ENCODE measurements at regions not wholly inside any gene's neighbourhood (a gene's known extent, or its start where the extent isn't known, plus 50 kb on each side); places are given as distances from the start of the nearest gene placed in this dataset.

DNA sequence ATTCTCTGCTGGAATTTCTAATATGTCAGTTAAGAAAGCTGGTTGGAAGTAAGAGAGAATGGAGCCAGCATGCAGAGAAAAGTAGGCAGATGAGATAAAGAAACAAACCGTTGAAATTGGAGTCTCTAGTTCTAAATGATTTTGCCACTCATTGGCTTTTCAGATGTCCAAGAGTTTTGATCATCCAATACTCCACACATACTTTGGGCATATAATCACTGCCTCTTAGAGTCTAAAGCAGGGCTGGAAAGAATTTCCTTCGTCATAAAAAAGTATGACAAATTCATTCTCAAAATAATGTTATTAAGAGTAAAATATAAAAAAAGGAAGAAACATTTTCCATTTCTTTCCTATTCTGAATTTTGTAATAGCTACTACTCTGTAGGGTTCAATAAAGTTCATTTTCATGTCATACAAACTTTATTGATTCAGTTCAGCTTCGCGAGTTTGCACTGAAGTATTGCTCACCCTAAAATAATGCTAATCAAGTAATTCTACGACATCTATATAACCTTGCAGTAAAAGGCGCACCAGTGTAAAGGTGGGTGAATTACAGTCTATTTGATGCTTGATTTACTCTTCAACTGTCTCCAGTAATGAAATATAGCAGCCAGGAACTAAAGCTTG is 1556.6 kb downstream of the NCAM2 start:
- no peak for DNase-seq (ENCODE audit: low spot score in 2 of 2)
- H3K4me3 ChIP-seq: no peak overlapping the region
- no peaks in the 10 kb centered on the region for H3K27me3 ChIP-seq
- H3K27ac ChIP-seq: no peak overlapping the region
- 63% methylated on average over 6 of the region's 6 CpGs for WGBS
- no peaks in the 10 kb centered on the region for H3K9me3 ChIP-seq
- TF ChIP-seq POLR2A (IDR thresholded peaks at IDR 0.05): no peak
- H3K4me1 ChIP-seq: no peaks in the 10 kb centered on the region
- no peaks in the 10 kb centered on the region for H3K36me3 ChIP-seq

DNA sequence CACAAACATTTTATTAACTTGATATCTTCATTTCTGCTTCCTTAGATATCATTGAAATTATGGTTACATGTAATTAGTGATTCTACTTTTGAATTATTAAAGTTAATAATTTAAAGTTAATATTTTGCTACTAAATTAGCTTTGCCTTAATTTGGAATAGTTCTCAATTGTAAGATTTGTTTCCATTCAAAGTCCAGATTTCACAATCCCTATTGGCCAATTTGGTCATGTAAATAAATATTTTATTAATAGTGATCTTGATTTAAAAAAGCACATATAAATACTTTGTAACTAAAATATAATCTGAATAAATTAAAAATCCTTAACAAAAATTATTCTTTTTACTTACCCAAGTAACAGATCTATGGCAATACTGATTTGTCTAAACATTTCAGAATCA is 1558.6 kb downstream of the NCAM2 start:
- DNase-seq (ENCODE audit: low spot score in 2 of 2): no peak
- TF ChIP-seq POLR2AphosphoS5 (IDR thresholded peaks at IDR 0.05): no peak
- no peaks in the 10 kb centered on the region for H3K4me1 ChIP-seq
- H3K27me3 ChIP-seq: no peaks in the 10 kb centered on the region
- no peak overlapping the region for H3K4me3 ChIP-seq
- no peak overlapping the region for H3K27ac ChIP-seq
- no peaks in the 10 kb centered on the region for H3K9me3 ChIP-seq
- no peaks in the 10 kb centered on the region for H3K36me3 ChIP-seq

GRCh38 chr21:22561946-22562345 is 1563.7 kb downstream of the NCAM2 start:
- TF ChIP-seq POLR2A (IDR thresholded peaks at IDR 0.05) (no peak), CTCF (IDR thresholded peaks at IDR 0.05) (no peak), POLR2AphosphoS5 (IDR thresholded peaks at IDR 0.05) (no peak), EP300 (IDR thresholded peaks at IDR 0.05) (no peak)
- WGBS: 98% methylated on average over 15 of the region's 16 CpGs

GRCh38 chr21:22573834-22574233 is 1575.6 kb downstream of the NCAM2 start:
- Histone ChIP-seq H3K9me3 (no peaks in the 10 kb centered on the region), H3K27me3 (no peaks in the 10 kb centered on the region), H3K4me3 (no peak overlapping the region), H3K27ac (no peak overlapping the region), H3K36me3 (no peaks in the 10 kb centered on the region), H3K4me1 (no peaks in the 10 kb centered on the region)
- DNase-seq (ENCODE audit: low spot score in 2 of 2): no peak
- WGBS: 69% methylated on average over 1 of the region's 1 CpG
- no peak for TF ChIP-seq POLR2A (IDR thresholded peaks at IDR 0.05)
- TF ChIP-seq POLR2AphosphoS5 (IDR thresholded peaks at IDR 0.05): no peak
- TF ChIP-seq CTCF (IDR thresholded peaks at IDR 0.05): no peak
- no peak for TF ChIP-seq EP300 (IDR thresholded peaks at IDR 0.05)

More at GRCh38 chr21:22561946-22562345, 1563.7 kb downstream of the NCAM2 start:
- no peak overlapping the region for H3K27ac ChIP-seq
- DNase-seq (ENCODE audit: low spot score in 2 of 2): no peak
- H3K4me3 ChIP-seq: no peak overlapping the region
- no peaks in the 10 kb centered on the region for H3K36me3 ChIP-seq
- no peaks in the 10 kb centered on the region for H3K9me3 ChIP-seq
- H3K4me1 ChIP-seq: no peaks in the 10 kb centered on the region
- no peaks in the 10 kb centered on the region for H3K27me3 ChIP-seq

DNA sequence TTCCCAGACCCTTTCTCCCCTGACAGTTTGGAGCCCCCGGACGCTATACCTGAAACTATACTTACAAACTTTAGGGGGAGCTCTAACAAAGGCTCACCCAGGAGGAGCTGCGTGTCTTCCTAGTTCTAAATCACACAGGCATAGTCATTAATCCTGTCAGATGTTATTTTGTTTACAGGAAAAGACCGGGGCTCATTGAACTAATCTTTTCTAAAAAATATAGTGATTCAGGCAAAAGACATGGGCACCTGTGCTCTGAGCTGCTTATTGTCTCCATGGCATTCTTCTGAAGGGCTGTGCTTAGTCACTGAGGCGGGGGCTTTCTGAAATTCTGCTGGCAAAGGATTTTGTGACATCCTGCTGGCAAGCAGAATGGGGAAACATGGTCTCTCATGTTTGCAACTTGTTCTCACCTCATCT is 1577.0 kb downstream of the NCAM2 start:
- Histone ChIP-seq H3K27ac (no peak overlapping the region), H3K27me3 (no peaks in the 10 kb centered on the region), H3K9me3 (no peaks in the 10 kb centered on the region), H3K4me1 (no peaks in the 10 kb centered on the region), H3K36me3 (no peaks in the 10 kb centered on the region), H3K4me3 (no peak overlapping the region)
- TF ChIP-seq EP300 (IDR thresholded peaks at IDR 0.05): no peak
- no peak for TF ChIP-seq POLR2AphosphoS5 (IDR thresholded peaks at IDR 0.05)
- TF ChIP-seq CTCF (IDR thresholded peaks at IDR 0.05): no peak
- no peak for TF ChIP-seq POLR2A (IDR thresholded peaks at IDR 0.05)
- 12% methylated on average over 5 of the region's 5 CpGs for WGBS
- DNase-seq (ENCODE audit: low spot score in 2 of 2): no peak

DNA sequence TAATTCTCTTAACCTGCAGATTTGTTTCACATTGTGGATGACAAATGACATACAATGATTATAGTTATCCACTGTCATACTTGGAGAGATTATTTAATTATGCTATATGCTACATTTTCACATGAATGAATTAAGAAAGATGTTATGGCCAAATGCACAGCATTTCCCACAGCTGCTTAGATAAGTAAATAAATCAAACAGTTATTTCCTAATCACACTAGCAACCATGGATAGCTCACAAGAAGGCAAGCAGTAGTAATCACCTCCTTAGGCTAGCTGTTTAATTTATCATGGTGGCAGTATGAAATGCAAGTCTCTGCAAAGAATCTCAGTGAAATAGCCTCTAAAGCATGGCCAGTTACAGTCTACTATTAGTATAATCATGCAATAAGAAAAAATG is 1581.5 kb downstream of the NCAM2 start:
- DNase-seq (ENCODE audit: low spot score in 2 of 2): no peak
- H3K27me3 ChIP-seq: no peaks in the 10 kb centered on the region
- TF ChIP-seq CTCF (IDR thresholded peaks at IDR 0.05) (no peak), POLR2A (IDR thresholded peaks at IDR 0.05) (no peak), EP300 (IDR thresholded peaks at IDR 0.05) (no peak), POLR2AphosphoS5 (IDR thresholded peaks at IDR 0.05) (no peak)
- H3K4me1 ChIP-seq: no peaks in the 10 kb centered on the region
- no peaks in the 10 kb centered on the region for H3K9me3 ChIP-seq
- no peak overlapping the region for H3K4me3 ChIP-seq
- H3K27ac ChIP-seq: no peak overlapping the region
- no peaks in the 10 kb centered on the region for H3K36me3 ChIP-seq

Data from suprapubic skin (tissue), 4 donors.